ENCODE measurements at regions not wholly inside any gene's neighbourhood (a gene's known extent, or its start where the extent isn't known, plus 50 kb on each side); places are given as distances from the start of the nearest gene placed in this dataset.

GRCh38 chr5:133702791-133703770 is 90.7 kb upstream of the FSTL4 start:
- TF ChIP-seq, protein P1, sequence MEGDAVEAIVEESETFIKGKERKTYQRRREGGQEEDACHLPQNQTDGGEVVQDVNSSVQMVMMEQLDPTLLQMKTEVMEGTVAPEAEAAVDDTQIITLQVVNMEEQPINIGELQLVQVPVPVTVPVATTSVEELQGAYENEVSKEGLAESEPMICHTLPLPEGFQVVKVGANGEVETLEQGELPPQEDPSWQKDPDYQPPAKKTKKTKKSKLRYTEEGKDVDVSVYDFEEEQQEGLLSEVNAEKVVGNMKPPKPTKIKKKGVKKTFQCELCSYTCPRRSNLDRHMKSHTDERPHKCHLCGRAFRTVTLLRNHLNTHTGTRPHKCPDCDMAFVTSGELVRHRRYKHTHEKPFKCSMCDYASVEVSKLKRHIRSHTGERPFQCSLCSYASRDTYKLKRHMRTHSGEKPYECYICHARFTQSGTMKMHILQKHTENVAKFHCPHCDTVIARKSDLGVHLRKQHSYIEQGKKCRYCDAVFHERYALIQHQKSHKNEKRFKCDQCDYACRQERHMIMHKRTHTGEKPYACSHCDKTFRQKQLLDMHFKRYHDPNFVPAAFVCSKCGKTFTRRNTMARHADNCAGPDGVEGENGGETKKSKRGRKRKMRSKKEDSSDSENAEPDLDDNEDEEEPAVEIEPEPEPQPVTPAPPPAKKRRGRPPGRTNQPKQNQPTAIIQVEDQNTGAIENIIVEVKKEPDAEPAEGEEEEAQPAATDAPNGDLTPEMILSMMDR (IDR thresholded peaks at IDR 0.05), result no peak
- TF ChIP-seq EP300 (IDR thresholded peaks at IDR 0.05), result no peak

All from gastroesophageal sphincter (tissue), 3 donors.